ENCODE measurements at regions not wholly inside any gene's neighbourhood (a gene's known extent, or its start where the extent isn't known, plus 50 kb on each side); places are given as distances from the start of the nearest gene placed in this dataset.

- TF ChIP-seq CTCF (IDR thresholded peaks at IDR 0.05) (no peak), POLR2A (IDR thresholded peaks at IDR 0.05) (no peak), EP300 (IDR thresholded peaks at IDR 0.05) (no peak)
These were observed 214.3 kb downstream of the RAB11FIP4 start for GRCh38 chr17:31605761-31606160.
